Central memory CD4-positive, alpha-beta T cell (primary cell): ENCODE measurements at regions not wholly inside any gene's neighbourhood (a gene's known extent, or its start where the extent isn't known, plus 50 kb on each side); places are given as distances from the start of the nearest gene placed in this dataset.

ENCODE experiments used
- DNase-seq: peaks from one replicate; pipeline ENCODE4 v3.0.0; 2022

GRCh38 chr10:118537623-118538022 is 57.8 kb downstream of the PRLHR start:
- no peak for DNase-seq

GRCh38 chr10:118534136-118534535 is 61.3 kb downstream of the PRLHR start:
- DNase-seq = no peak

GRCh38 chr10:118531105-118531852 is 64.2 kb downstream of the PRLHR start:
- no peak for DNase-seq

GRCh38 chr10:118528426-118528825 is 67.0 kb downstream of the PRLHR start:
- DNase-seq = no peak

- DNase-seq = no peak
Observed at GRCh38 chr10:118523775-118524174, 71.7 kb downstream of the PRLHR start.

GRCh38 chr10:118522791-118523498 is 72.5 kb downstream of the PRLHR start:
- no peak for DNase-seq

GRCh38 chr10:118521415-118522117 is 73.9 kb downstream of the PRLHR start:
- DNase-seq = no peak

- DNase-seq = no peak
Observed at GRCh38 chr10:118520116-118520742, 75.2 kb downstream of the PRLHR start.

- no peak for DNase-seq
Observed at GRCh38 chr10:118518095-118518494, 77.4 kb downstream of the PRLHR start.

GRCh38 chr10:118516716-118517115 is 78.7 kb downstream of the PRLHR start:
- DNase-seq = no peak

GRCh38 chr10:118513174-118513573 is 82.3 kb downstream of the PRLHR start:
- no peak for DNase-seq

GRCh38 chr10:118511711-118512110 is 83.7 kb downstream of the PRLHR start:
- no peak for DNase-seq

- no peak for DNase-seq
Observed at GRCh38 chr10:118508863-118509262, 86.6 kb downstream of the PRLHR start.

- no peak for DNase-seq
Observed at GRCh38 chr10:118508355-118508754, 87.1 kb downstream of the PRLHR start.

- DNase-seq = no peak
Observed at GRCh38 chr10:118506671-118507590, 88.5 kb downstream of the PRLHR start.

GRCh38 chr10:118505363-118505762 is 90.1 kb downstream of the PRLHR start:
- no peak for DNase-seq

GRCh38 chr10:118504467-118505205 is 90.8 kb downstream of the PRLHR start:
- no peak for DNase-seq

GRCh38 chr10:118504044-118504443 is 91.4 kb downstream of the PRLHR start:
- no peak for DNase-seq

- DNase-seq = no peak
Observed at GRCh38 chr10:118503192-118503591, 92.3 kb downstream of the PRLHR start.

GRCh38 chr10:118501637-118502440 is 93.6 kb downstream of the PRLHR start:
- DNase-seq = no peak

- DNase-seq = no peak
Observed at GRCh38 chr10:118501171-118501570, 94.3 kb downstream of the PRLHR start.
